ENCODE measurements at regions not wholly inside any gene's neighbourhood (a gene's known extent, or its start where the extent isn't known, plus 50 kb on each side); places are given as distances from the start of the nearest gene placed in this dataset.

DNA sequence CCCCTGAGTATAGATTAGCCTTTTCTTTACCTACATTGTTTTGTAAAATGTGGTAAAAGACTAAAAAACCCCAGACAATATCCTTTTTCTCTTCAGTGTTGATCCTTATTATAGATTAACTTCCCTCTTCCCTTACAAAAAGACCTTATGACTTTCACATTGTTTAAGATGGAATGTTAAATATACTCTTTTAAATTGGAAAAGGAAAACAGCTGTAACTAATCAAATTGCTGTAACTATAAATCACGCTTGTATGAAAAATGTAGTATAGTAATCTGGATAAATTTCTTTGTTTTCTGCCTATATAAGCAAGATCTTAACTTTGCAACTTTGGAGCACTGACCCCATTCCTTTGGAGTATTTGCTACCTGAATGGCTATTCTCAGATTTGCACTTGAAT is 383.1 kb downstream of the FAM170A start:
- TF ChIP-seq, protein P1, sequence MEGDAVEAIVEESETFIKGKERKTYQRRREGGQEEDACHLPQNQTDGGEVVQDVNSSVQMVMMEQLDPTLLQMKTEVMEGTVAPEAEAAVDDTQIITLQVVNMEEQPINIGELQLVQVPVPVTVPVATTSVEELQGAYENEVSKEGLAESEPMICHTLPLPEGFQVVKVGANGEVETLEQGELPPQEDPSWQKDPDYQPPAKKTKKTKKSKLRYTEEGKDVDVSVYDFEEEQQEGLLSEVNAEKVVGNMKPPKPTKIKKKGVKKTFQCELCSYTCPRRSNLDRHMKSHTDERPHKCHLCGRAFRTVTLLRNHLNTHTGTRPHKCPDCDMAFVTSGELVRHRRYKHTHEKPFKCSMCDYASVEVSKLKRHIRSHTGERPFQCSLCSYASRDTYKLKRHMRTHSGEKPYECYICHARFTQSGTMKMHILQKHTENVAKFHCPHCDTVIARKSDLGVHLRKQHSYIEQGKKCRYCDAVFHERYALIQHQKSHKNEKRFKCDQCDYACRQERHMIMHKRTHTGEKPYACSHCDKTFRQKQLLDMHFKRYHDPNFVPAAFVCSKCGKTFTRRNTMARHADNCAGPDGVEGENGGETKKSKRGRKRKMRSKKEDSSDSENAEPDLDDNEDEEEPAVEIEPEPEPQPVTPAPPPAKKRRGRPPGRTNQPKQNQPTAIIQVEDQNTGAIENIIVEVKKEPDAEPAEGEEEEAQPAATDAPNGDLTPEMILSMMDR (conservative IDR thresholded peaks at IDR 0.05): no peak
- no peak for TF ChIP-seq ZFX (IDR thresholded peaks at IDR 0.05)

All from C4-2B (cell line).